H1 (cell line): ENCODE measurements at regions not wholly inside any gene's neighbourhood (a gene's known extent, or its start where the extent isn't known, plus 50 kb on each side); places are given as distances from the start of the nearest gene placed in this dataset.

Source experiments
- CTCF ChIA-PET: fragments of 300-600 bp; sonication (Branson Sonifier 250); formaldehyde crosslinking; loops from one replicate; lab custom pipeline; 2021; ENCODE audit not compliant: partially characterized antibody; lab: Charles Lee
- POLR2A ChIA-PET: fragments of 300-600 bp; sonication (Branson Sonifier 250); formaldehyde crosslinking; loops from one replicate; lab custom pipeline; 2021; ENCODE audit warnings: inconsistent platforms; ENCODE audit not compliant: partially characterized antibody; lab: Charles Lee
- DNase-seq, 2 experiments: peaks; one replicate each; pipeline versions ENCODE4 v3.0.0 to v3.0.0-alpha.2; 2010 to 2022; ENCODE audit warnings: low spot score in 2 of 2, low read depth in 1 of 2, mixed read lengths in 1 of 2
- FAIRE-seq: peaks from 2 replicates; lab custom pipeline; 2011; peaks lifted over from hg19 to GRCh38; lab: Jason Lieb, UNC
- H2AFZ ChIP-seq: 2 replicates; pipeline ENCODE4 v1.8.1; 2012; ENCODE audit warnings: low read length, inconsistent platforms
- H2AK5ac ChIP-seq: 2 replicates; pipeline ENCODE4 v1.6.1; 2013; ENCODE audit warnings: low read depth, low read length
- H2BK120ac ChIP-seq: replicated peaks from 2 replicates; pipeline ENCODE3; 2013; ENCODE audit warnings: low read depth, low read length, inconsistent platforms
- H2BK12ac ChIP-seq: 2 replicates; pipeline ENCODE4 v1.6.1; 2013; ENCODE audit warnings: low read depth, low read length
- H2BK15ac ChIP-seq: 2 replicates; pipeline ENCODE4 v1.6.1; 2013; ENCODE audit warnings: low read length
- H2BK20ac ChIP-seq: 2 replicates; pipeline ENCODE4 v1.6.1; 2013; ENCODE audit warnings: low read length
- H2BK5ac ChIP-seq: 2 replicates; pipeline ENCODE4 v1.6.1; 2013; ENCODE audit warnings: low read depth, low read length
- H3K14ac ChIP-seq: 2 replicates; pipeline ENCODE4 v1.6.1; 2013; ENCODE audit warnings: inconsistent platforms; ENCODE audit not compliant: insufficient read length
- H3K18ac ChIP-seq: 2 replicates; pipeline ENCODE4 v1.6.1; 2013; ENCODE audit warnings: low read length; ENCODE audit errors: extremely low read depth
- H3K23ac ChIP-seq: 2 replicates; pipeline ENCODE4 v1.6.1; 2013; ENCODE audit warnings: inconsistent platforms; ENCODE audit not compliant: insufficient read length
- H3K23me2 ChIP-seq: 2 replicates; pipeline ENCODE4 v1.6.1; 2013; ENCODE audit warnings: low read depth, low read length
- H3K27ac ChIP-seq: 2 replicates; pipeline ENCODE4 v1.6.1; 2011; ENCODE audit warnings: low read depth, low read length, inconsistent platforms
- H3K27me3 ChIP-seq, 4 experiments: replicated peaks in 1 of 4; 1 replicate in 1 of 4; 2 replicates in 3 of 4; pipeline versions ENCODE4 v1.6.1 to v1.8.1; 2011 to 2013; ENCODE audit warnings: low read length in 3 of 4, mild to moderate bottlenecking in 3 of 4, inconsistent platforms in 2 of 4, mixed read lengths in 2 of 4, moderate library complexity in 1 of 4; ENCODE audit not compliant: control insufficient read depth in 3 of 4, insufficient read depth in 3 of 4; ENCODE audit errors: extremely low read depth in 1 of 4
- H3K36me3 ChIP-seq, 4 experiments: 2 replicates each; pipeline versions ENCODE4 v1.6.1 to v1.8.1; 2011 to 2013; ENCODE audit warnings: mild to moderate bottlenecking in 4 of 4, low read length in 3 of 4, moderate library complexity in 2 of 4, control low read depth in 1 of 4, inconsistent platforms in 1 of 4; ENCODE audit not compliant: insufficient read depth in 4 of 4, control insufficient read depth in 2 of 4
- H3K4ac ChIP-seq: replicated peaks from 2 replicates; pipeline ENCODE3; 2013; ENCODE audit warnings: low read length, low read depth, mixed read lengths, inconsistent platforms; ENCODE audit not compliant: insufficient read length
- H3K4me1 ChIP-seq, 4 experiments: replicated peaks in 1 of 4; 1 replicate in 1 of 4; 2 replicates in 3 of 4; pipeline versions ENCODE4 v1.6.1 to v1.8.1; 2011 to 2013; ENCODE audit warnings: low read length in 3 of 4, inconsistent platforms in 2 of 4, mixed read lengths in 1 of 4; ENCODE audit not compliant: insufficient read depth in 4 of 4, control insufficient read depth in 3 of 4
- H3K4me2 ChIP-seq, 2 experiments: 2 replicates each; pipeline versions ENCODE4 v1.6.1 to v1.8.1; 2011 to 2013; ENCODE audit warnings: low read depth in 2 of 2, low read length in 2 of 2, control low read depth in 1 of 2, inconsistent platforms in 1 of 2, mild to moderate bottlenecking in 1 of 2; ENCODE audit not compliant: insufficient read depth in 1 of 2
- H3K4me3 ChIP-seq, 4 experiments: fragments of 200-600, 300-600 bp in 1 of 4; sonication (generic), shearing (Covaris generic), sonication (Bioruptor Twin) in 1 of 4; 2 replicates each; pipeline versions ENCODE4 v1.5.1 to v1.8.1; 2011 to 2016; ENCODE audit warnings: low read length in 4 of 4, low read depth in 3 of 4, control low read depth in 2 of 4, inconsistent platforms in 2 of 4, mild to moderate bottlenecking in 2 of 4, mixed read lengths in 1 of 4, moderate library complexity in 1 of 4; ENCODE audit not compliant: insufficient read depth in 2 of 4; ENCODE audit errors: extremely low read depth in 1 of 4
- H3K56ac ChIP-seq: replicated peaks from 2 replicates; pipeline ENCODE3; 2013; ENCODE audit warnings: low read depth, mild to moderate bottlenecking, mixed read lengths, low read length, inconsistent platforms; ENCODE audit not compliant: insufficient read length
- H3K79me1 ChIP-seq: 2 replicates; pipeline ENCODE4 v1.6.1; 2013; ENCODE audit warnings: low read depth, low read length, control low read depth
- H3K79me2 ChIP-seq, 2 experiments: 2 replicates each; pipeline versions ENCODE4 v1.6.1 to v1.8.1; 2012 to 2013; ENCODE audit warnings: low read length in 2 of 2, mild to moderate bottlenecking in 2 of 2, inconsistent platforms in 1 of 2; ENCODE audit not compliant: insufficient read depth in 2 of 2, control insufficient read depth in 1 of 2
- H3K9ac ChIP-seq, 4 experiments: replicated peaks in 1 of 4; 1 replicate in 1 of 4; 2 replicates in 3 of 4; pipeline versions ENCODE4 v1.6.1 to v1.8.1; 2011 to 2013; ENCODE audit warnings: low read depth in 3 of 4, low read length in 3 of 4, control low read depth in 2 of 4, mild to moderate bottlenecking in 2 of 4, moderate library complexity in 2 of 4, inconsistent platforms in 1 of 4; ENCODE audit errors: extremely low read depth in 1 of 4
- H3K9me3 ChIP-seq, 2 experiments: 2 replicates each; pipeline versions ENCODE4 v1.6.1 to v1.8.1; 2012 to 2013; ENCODE audit warnings: mild to moderate bottlenecking in 2 of 2, moderate library complexity in 2 of 2, control low read depth in 1 of 2, inconsistent platforms in 1 of 2, low read depth in 1 of 2, low read length in 1 of 2, mixed read lengths in 1 of 2; ENCODE audit not compliant: insufficient read depth in 2 of 2
- H4K20me1 ChIP-seq, 2 experiments: replicated peaks in 1 of 2; 2 replicates each; pipeline versions ENCODE3 to v1.8.1; 2011 to 2013; ENCODE audit warnings: inconsistent platforms in 2 of 2, low read length in 2 of 2, mild to moderate bottlenecking in 1 of 2; ENCODE audit not compliant: insufficient read depth in 2 of 2, control insufficient read depth in 1 of 2
- H4K5ac ChIP-seq: 2 replicates; pipeline ENCODE4 v1.6.1; 2013; ENCODE audit warnings: low read length, low read depth, mixed read lengths, inconsistent platforms; ENCODE audit not compliant: insufficient read length
- H4K8ac ChIP-seq: 2 replicates; pipeline ENCODE4 v1.8.0; 2013; ENCODE audit warnings: mild to moderate bottlenecking, moderate library complexity, low read length, inconsistent platforms; ENCODE audit not compliant: insufficient read depth; ENCODE audit errors: extremely low read depth
- H4K91ac ChIP-seq: replicated peaks from 2 replicates; pipeline ENCODE3; 2013; ENCODE audit warnings: low read length, mixed read lengths, inconsistent platforms; ENCODE audit not compliant: insufficient read length
- BACH1 ChIP-seq: IDR thresholded peaks from 2 replicates; pipeline ENCODE4 v1.6.1; 2012; ENCODE audit warnings: low read length, improper control_type of control experiment
- CREB1 ChIP-seq: IDR thresholded peaks from 2 replicates; pipeline ENCODE4 v1.6.1; 2012; ENCODE audit warnings: inconsistent platforms
- CTCF ChIP-seq, 3 experiments: IDR thresholded peaks; 1 replicate in 2 of 3; 2 replicates in 1 of 3; pipeline versions ENCODE4 v1.5.1 to v1.6.1; 2011; ENCODE audit warnings: low read length in 3 of 3, mild to moderate bottlenecking in 3 of 3, inconsistent platforms in 2 of 3, low read depth in 1 of 3, moderate library complexity in 1 of 3; ENCODE audit not compliant: insufficient read depth in 1 of 3; ENCODE audit errors: control extremely low read depth in 1 of 3
- NANOG ChIP-seq: IDR thresholded peaks from 2 replicates; pipeline ENCODE4 v1.6.1; 2011; ENCODE audit warnings: low read length, low read depth, mild to moderate bottlenecking, inconsistent platforms; ENCODE audit not compliant: insufficient read depth, poor library complexity, severe bottlenecking
- RAD21 ChIP-seq, 2 experiments: IDR thresholded peaks in 1 of 2; conservative IDR thresholded peaks in 1 of 2; 2 replicates each; pipeline ENCODE4 v1.6.1; 2011; ENCODE audit warnings: low read depth in 2 of 2, low read length in 2 of 2, improper control_type of control experiment in 1 of 2, inconsistent platforms in 1 of 2, mild to moderate bottlenecking in 1 of 2, moderate library complexity in 1 of 2
- WGBS, 2 experiments: shearing (Covaris generic) in 1 of 2; methylation state at CpG; one replicate each; pipeline versions ENCODE4 v1.1.6 to v1.1.7; 2013 to 2015; ENCODE audit warnings: low lambda C conversion rate in 2 of 2, mixed read lengths in 2 of 2, inconsistent platforms in 1 of 2, low coverage in 1 of 2, missing lambda C conversion rate in 1 of 2; ENCODE audit not compliant: insufficient replicate concordance in 2 of 2, insufficient coverage in 1 of 2, insufficient read length in 1 of 2; ENCODE audit errors: extremely low coverage in 1 of 2, missing lambda C conversion rate in 1 of 2; 5-methylcytosine and 5-hydroxymethylcytosine counted together
- TF ChIP-seq, protein P1 (sequence below): IDR thresholded peaks from 2 replicates; pipeline ENCODE4 v1.6.1; 2011; ENCODE audit warnings: low read depth, mild to moderate bottlenecking, low read length; ENCODE audit not compliant: insufficient read depth

GRCh38 chr10:78109210-78109609, 75.5 kb downstream of the RPS24 start:
- DNase-seq (peak in 1 of 2 experiments; percentile 10), FAIRE-seq (peak; percentile 69)
- Histone ChIP-seq H3K27ac (no peak overlapping the region), H3K9ac (no peak overlapping the region), H3K9me3 (peaks cover 14 to 19% of the 10 kb centered on the region in 2 experiments; a peak in 3 of 4 replicates), H3K23me2 (no peaks in the 10 kb centered on the region), H3K4ac (no peak overlapping the region), H3K18ac (no peak overlapping the region), H2BK15ac (no peak overlapping the region), H4K8ac (no peak overlapping the region), H3K36me3 (no peaks in the 10 kb centered on the region), H3K23ac (no peak overlapping the region), H3K4me2 (peak overlapping the region; percentile 16 to 41; a peak in 3 of 4 replicates), H2BK12ac (peak overlapping the region; percentile 89), H2BK5ac (peak overlapping the region; percentile 67; the same call in 1 of the 2 replicates), H3K27me3 (no peaks in the 10 kb centered on the region), H2BK20ac (peak overlapping the region; percentile 82; the same call in 1 of the 2 replicates), H2AK5ac (no peak overlapping the region), H3K56ac (no peak overlapping the region), H3K79me1 (no peaks in the 10 kb centered on the region), H3K79me2 (no peaks in the 10 kb centered on the region), H3K14ac (no peak overlapping the region), H2AFZ (peak overlapping the region; percentile 84), H3K4me1 (peaks cover 0 to 5% (median 4%) of the 10 kb centered on the region in 4 experiments; a peak in 3 of 7 replicates), H3K4me3 (no peak overlapping the region), H4K5ac (no peak overlapping the region), H4K91ac (peak overlapping the region; percentile 63), H2BK120ac (no peak overlapping the region), H4K20me1 (no peaks in the 10 kb centered on the region)
- ChIA-PET CTCF (interaction anchor here (1.1 to 1.5 kb wide), 4 partner anchors 12 to 147 kb away, joined by 3 to 11 read pairs (median 4); no protein-coding TSS in a partner anchor), POLR2A (interaction anchor here (0.7 to 1.1 kb wide), 3 partner anchors 62 to 73 kb away, joined by 3 to 4 read pairs (median 3); no protein-coding TSS in a partner anchor)
- TF ChIP-seq NANOG (no peak), BACH1 (no peak), CREB1 (no peak), RAD21 (IDR thresholded peaks at IDR 0.05 in 1 of 2, conservative IDR thresholded peaks at IDR 0.05 in 1 of 2; ENCODE audit: low read depth in 2 of 2, low read length in 2 of 2) (peak; percentile 23 to 47), CTCF (IDR thresholded peaks at IDR 0.05; ENCODE audit: control extremely low read depth in 1 of 3, insufficient read depth in 1 of 3, low read depth in 1 of 3, low read length in 3 of 3) (peak in 2 of 3 experiments; percentile 16 to 44; a peak in 2 of 4 replicates)
- TF ChIP-seq, protein P1, sequence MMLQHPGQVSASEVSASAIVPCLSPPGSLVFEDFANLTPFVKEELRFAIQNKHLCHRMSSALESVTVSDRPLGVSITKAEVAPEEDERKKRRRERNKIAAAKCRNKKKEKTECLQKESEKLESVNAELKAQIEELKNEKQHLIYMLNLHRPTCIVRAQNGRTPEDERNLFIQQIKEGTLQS, result no peak
- WGBS, 2 experiments, result 24% methylated on average over 2 of the region's 2 CpGs; no CpG with 5 or more reads in 1 of the 2 experiments
